Keratinocyte (primary cell): ENCODE measurements at regions not wholly inside any gene's neighbourhood (a gene's known extent, or its start where the extent isn't known, plus 50 kb on each side); places are given as distances from the start of the nearest gene placed in this dataset.

Source experiments
- DNase-seq: peaks from one replicate; pipeline ENCODE4 v3.0.0-alpha.2; 2011; ENCODE audit warnings: low read depth, missing footprints, low spot score
- FAIRE-seq: peaks from 2 replicates; lab custom pipeline; 2011; peaks lifted over from hg19 to GRCh38; lab: Jason Lieb, UNC
- H2AFZ ChIP-seq: 2 replicates; pipeline ENCODE4 v1.6.0; 2012; ENCODE audit warnings: low read length, control low read depth, inconsistent platforms; ENCODE audit not compliant: control insufficient read depth
- H3K27ac ChIP-seq: 2 replicates; pipeline ENCODE4 v1.5.1; 2011; ENCODE audit warnings: low read length; ENCODE audit not compliant: control insufficient read depth, insufficient read depth
- H3K27me3 ChIP-seq: 3 replicates; pipeline ENCODE4 v1.6.0; 2011; ENCODE audit warnings: low read length; ENCODE audit not compliant: control insufficient read depth, insufficient read depth; ENCODE audit errors: extremely low read depth
- H3K36me3 ChIP-seq, 2 experiments: 2 replicates in 1 of 2; 3 replicates in 1 of 2; pipeline ENCODE4 v1.5.1; 2011; ENCODE audit warnings: low read length in 2 of 2, mild to moderate bottlenecking in 1 of 2; ENCODE audit not compliant: control insufficient read depth in 2 of 2, insufficient read depth in 2 of 2; ENCODE audit errors: extremely low read depth in 1 of 2
- H3K4me1 ChIP-seq: 3 replicates; pipeline ENCODE4 v1.5.1; 2011; ENCODE audit warnings: low read length; ENCODE audit not compliant: control insufficient read depth, insufficient read depth; ENCODE audit errors: extremely low read depth
- H3K4me2 ChIP-seq: 3 replicates; pipeline ENCODE4 v1.6.0; 2011; ENCODE audit warnings: low read depth, low read length; ENCODE audit not compliant: control insufficient read depth, insufficient read depth; ENCODE audit errors: extremely low read depth
- H3K4me3 ChIP-seq, 3 experiments: fragments of 200-600 bp in 1 of 3; sonication (generic) in 1 of 3; 2 replicates in 2 of 3; 3 replicates in 1 of 3; pipeline ENCODE4 v1.5.1; 2011 to 2016; ENCODE audit warnings: low read length in 3 of 3, mild to moderate bottlenecking in 3 of 3, control low read depth in 2 of 3, inconsistent platforms in 1 of 3, low read depth in 1 of 3, mixed read lengths in 1 of 3, mixed run types in 1 of 3, moderate library complexity in 1 of 3; ENCODE audit not compliant: control insufficient read depth in 2 of 3, insufficient read depth in 2 of 3; ENCODE audit errors: extremely low read depth in 1 of 3
- H3K79me2 ChIP-seq: 2 replicates; pipeline ENCODE4 v1.6.0; 2012; ENCODE audit warnings: low read length; ENCODE audit not compliant: control insufficient read depth, insufficient read depth
- H3K9ac ChIP-seq: 3 replicates; pipeline ENCODE4 v1.6.0; 2011; ENCODE audit warnings: low read length; ENCODE audit not compliant: control insufficient read depth, insufficient read depth; ENCODE audit errors: extremely low read depth
- H3K9me1 ChIP-seq: 3 replicates; pipeline ENCODE4 v1.6.0; 2011; ENCODE audit warnings: low read length; ENCODE audit not compliant: control insufficient read depth, insufficient read depth; ENCODE audit errors: extremely low read depth
- H3K9me3 ChIP-seq: 2 replicates; pipeline ENCODE4 v1.5.1; 2012; ENCODE audit warnings: low read depth, low read length; ENCODE audit not compliant: control insufficient read depth
- H4K20me1 ChIP-seq: 3 replicates; pipeline ENCODE4 v1.6.0; 2011; ENCODE audit warnings: low read length; ENCODE audit not compliant: control insufficient read depth, insufficient read depth; ENCODE audit errors: extremely low read depth
- EZH2 ChIP-seq: IDR thresholded peaks from one replicate; pipeline ENCODE4 v1.6.1; 2012; ENCODE audit warnings: inconsistent platforms, mild to moderate bottlenecking, low read length, moderate library complexity
- dilution Hi-C: fragments of 300-500 bp; cut with MboI; formaldehyde crosslinking; loops from one replicate; pipeline ENCODE4 v1.7.0; 2020; ENCODE audit warnings: low sequenced_read_pairs; ENCODE audit not compliant: extremely low pct_ligation_motif_present
- TF ChIP-seq, protein P1 (sequence below), 3 experiments: IDR thresholded peaks in 1 of 3; conservative IDR thresholded peaks in 1 of 3; optimal IDR thresholded peaks in 1 of 3; 2 replicates in 2 of 3; 3 replicates in 1 of 3; pipeline versions ENCODE3 to v1.5.1; 2011; ENCODE audit warnings: low read length in 3 of 3, mild to moderate bottlenecking in 3 of 3, moderate library complexity in 2 of 3, control low read depth in 1 of 3, inconsistent platforms in 1 of 3; ENCODE audit not compliant: insufficient read depth in 2 of 3; ENCODE audit errors: extremely low read depth in 1 of 3

DNA sequence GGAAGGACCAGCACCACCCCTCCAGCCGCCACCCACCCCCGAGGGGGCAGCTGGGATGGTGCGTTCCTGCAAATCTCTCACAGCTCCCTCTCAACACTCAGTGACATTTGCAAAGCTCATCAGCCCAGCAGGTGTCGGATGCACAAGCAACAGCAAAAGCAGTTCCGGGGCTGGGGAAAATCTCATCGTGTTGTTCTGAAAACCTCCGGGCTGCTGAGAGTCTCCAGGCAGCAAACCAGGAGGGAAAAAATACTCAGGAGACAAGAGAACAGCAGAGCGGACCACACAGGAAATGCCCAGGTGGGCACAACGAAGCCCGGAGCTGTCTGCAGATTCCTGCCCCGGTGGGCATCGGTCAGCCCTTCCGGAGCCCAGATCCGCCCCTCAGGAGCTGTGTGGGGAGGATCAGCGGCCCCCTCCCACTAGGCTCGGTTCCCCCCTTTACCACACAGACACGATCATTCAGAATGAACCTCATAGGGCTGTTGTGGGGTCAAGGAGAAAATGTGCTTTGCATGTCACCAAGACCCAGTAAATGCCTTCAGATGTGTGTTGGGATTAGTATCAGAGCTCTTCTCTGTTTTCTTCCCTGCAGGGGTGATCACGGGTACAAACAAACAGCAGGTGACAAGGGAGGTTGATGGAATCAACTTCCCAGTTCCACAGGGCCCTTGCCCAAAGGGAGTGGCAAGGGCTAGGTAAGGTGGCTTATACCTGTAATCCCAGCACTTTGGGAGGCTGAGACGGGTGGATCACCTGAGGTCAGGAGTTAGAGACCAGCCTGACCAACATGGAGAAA is 127.0 kb upstream of the TIAM1 start:
- H3K9me1 ChIP-seq = no peaks in the 10 kb centered on the region
- no peaks in the 10 kb centered on the region for H4K20me1 ChIP-seq
- no peaks in the 10 kb centered on the region for H3K4me1 ChIP-seq
- TF ChIP-seq, protein P1, sequence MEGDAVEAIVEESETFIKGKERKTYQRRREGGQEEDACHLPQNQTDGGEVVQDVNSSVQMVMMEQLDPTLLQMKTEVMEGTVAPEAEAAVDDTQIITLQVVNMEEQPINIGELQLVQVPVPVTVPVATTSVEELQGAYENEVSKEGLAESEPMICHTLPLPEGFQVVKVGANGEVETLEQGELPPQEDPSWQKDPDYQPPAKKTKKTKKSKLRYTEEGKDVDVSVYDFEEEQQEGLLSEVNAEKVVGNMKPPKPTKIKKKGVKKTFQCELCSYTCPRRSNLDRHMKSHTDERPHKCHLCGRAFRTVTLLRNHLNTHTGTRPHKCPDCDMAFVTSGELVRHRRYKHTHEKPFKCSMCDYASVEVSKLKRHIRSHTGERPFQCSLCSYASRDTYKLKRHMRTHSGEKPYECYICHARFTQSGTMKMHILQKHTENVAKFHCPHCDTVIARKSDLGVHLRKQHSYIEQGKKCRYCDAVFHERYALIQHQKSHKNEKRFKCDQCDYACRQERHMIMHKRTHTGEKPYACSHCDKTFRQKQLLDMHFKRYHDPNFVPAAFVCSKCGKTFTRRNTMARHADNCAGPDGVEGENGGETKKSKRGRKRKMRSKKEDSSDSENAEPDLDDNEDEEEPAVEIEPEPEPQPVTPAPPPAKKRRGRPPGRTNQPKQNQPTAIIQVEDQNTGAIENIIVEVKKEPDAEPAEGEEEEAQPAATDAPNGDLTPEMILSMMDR (optimal IDR thresholded peaks at IDR 0.05 in 1 of 3, IDR thresholded peaks at IDR 0.05 in 1 of 3, conservative IDR thresholded peaks at IDR 0.05 in 1 of 3; ENCODE audit: extremely low read depth in 1 of 3, insufficient read depth in 2 of 3, low read length in 3 of 3) = no peak
- TF ChIP-seq EZH2 = no peak
- H3K27me3 ChIP-seq = no peaks in the 10 kb centered on the region
- H3K4me3 ChIP-seq = no peak overlapping the region
- no peaks in the 10 kb centered on the region for H3K79me2 ChIP-seq
- dilution Hi-C loops = no loop called here
- no peaks in the 10 kb centered on the region for H3K9me3 ChIP-seq
- no peak overlapping the region for H2AFZ ChIP-seq
- no peak overlapping the region for H3K9ac ChIP-seq
- no peak overlapping the region for H3K4me2 ChIP-seq
- FAIRE-seq (no peak), DNase-seq (no peak)
- H3K27ac ChIP-seq = no peak overlapping the region
- H3K36me3 ChIP-seq = no peaks in the 10 kb centered on the region

DNA sequence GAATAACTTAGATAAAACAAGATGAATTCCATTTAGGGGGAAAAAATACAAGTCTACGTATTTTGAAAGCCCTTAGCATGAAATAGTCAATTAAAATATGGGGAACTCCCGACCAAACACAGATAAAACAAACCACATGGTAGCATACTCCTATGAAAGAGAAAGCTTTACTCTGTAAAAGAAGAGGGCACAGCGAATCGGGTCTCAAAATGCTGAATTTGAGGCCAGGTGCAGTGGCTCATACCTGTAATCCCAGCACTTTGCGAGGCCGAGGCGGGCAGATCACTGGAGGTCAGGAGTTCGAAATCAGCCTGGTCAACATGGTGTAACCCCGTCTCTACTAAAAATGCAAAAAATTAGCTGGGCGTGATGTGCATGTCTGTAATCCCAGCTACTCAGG is 116.9 kb upstream of the TIAM1 start:
- H3K79me2 ChIP-seq = no peaks in the 10 kb centered on the region
- H3K27ac ChIP-seq = no peak overlapping the region
- no peaks in the 10 kb centered on the region for H3K36me3 ChIP-seq
- DNase-seq = no peak
- H3K9ac ChIP-seq = no peak overlapping the region
- no peaks in the 10 kb centered on the region for H3K27me3 ChIP-seq
- no peak overlapping the region for H3K4me3 ChIP-seq
- H4K20me1 ChIP-seq = no peaks in the 10 kb centered on the region
- H3K4me1 ChIP-seq = no peaks in the 10 kb centered on the region
- TF ChIP-seq, protein P1 (optimal IDR thresholded peaks at IDR 0.05 in 1 of 3, IDR thresholded peaks at IDR 0.05 in 1 of 3, conservative IDR thresholded peaks at IDR 0.05 in 1 of 3; ENCODE audit: extremely low read depth in 1 of 3, insufficient read depth in 2 of 3, low read length in 3 of 3) = no peak
- TF ChIP-seq EZH2 = no peak
- dilution Hi-C loops = loop anchor here (5.0 kb wide), 1 partner anchor 64 kb away; no protein-coding TSS in a partner anchor
- no peak overlapping the region for H2AFZ ChIP-seq
- no peak overlapping the region for H3K4me2 ChIP-seq
- no peak for FAIRE-seq
- H3K9me3 ChIP-seq = no peaks in the 10 kb centered on the region
- no peaks in the 10 kb centered on the region for H3K9me1 ChIP-seq
